Liver (tissue), 3 donors: ENCODE measurements at regions not wholly inside any gene's neighbourhood (a gene's known extent, or its start where the extent isn't known, plus 50 kb on each side); places are given as distances from the start of the nearest gene placed in this dataset.

Experiments
- FOXA1 ChIP-seq: IDR thresholded peaks from 2 replicates; pipeline ENCODE4 v1.6.1; 2016; ENCODE audit warnings: antibody characterized with exemption
- GABPA ChIP-seq, 2 donors: IDR thresholded peaks in 1 of 2; conservative IDR thresholded peaks in 1 of 2; 2 replicates each; pipeline ENCODE4 v1.6.1; 2016; ENCODE audit warnings: antibody characterized with exemption in 2 of 2, mild to moderate bottlenecking in 1 of 2, moderate library complexity in 1 of 2
- HNF4G ChIP-seq: IDR thresholded peaks from 2 replicates; pipeline ENCODE4 v1.6.1; 2016; ENCODE audit warnings: antibody characterized with exemption
- JUND ChIP-seq, 2 donors: IDR thresholded peaks; 2 replicates each; pipeline ENCODE4 v1.6.1; 2016; ENCODE audit warnings: antibody characterized with exemption in 2 of 2
- RAD21 ChIP-seq, 2 donors: IDR thresholded peaks; 2 replicates each; pipeline ENCODE4 v1.6.1; 2016; ENCODE audit warnings: antibody characterized with exemption in 2 of 2, mild to moderate bottlenecking in 2 of 2
- RXRA ChIP-seq, 2 donors: IDR thresholded peaks; 2 replicates each; pipeline ENCODE4 v1.6.1; 2017 to 2018; ENCODE audit warnings: antibody characterized with exemption in 2 of 2, mild to moderate bottlenecking in 1 of 2
- TAF1 ChIP-seq: conservative IDR thresholded peaks from 2 replicates; pipeline ENCODE4 v1.6.1; 2016; ENCODE audit warnings: antibody characterized with exemption, mild to moderate bottlenecking
- YY1 ChIP-seq: IDR thresholded peaks from 2 replicates; pipeline ENCODE4 v1.6.1; 2016; ENCODE audit warnings: antibody characterized with exemption, mild to moderate bottlenecking
- TF ChIP-seq, protein P1 (sequence below): IDR thresholded peaks from 2 replicates; pipeline ENCODE4 v1.6.1; 2016; ENCODE audit warnings: antibody characterized with exemption
- TF ChIP-seq, protein P2 (sequence below): fragments of 150-350 bp; IDR thresholded peaks from 2 replicates; pipeline ENCODE4 v1.5.1; 2017; ENCODE audit warnings: improper control_type of control experiment, low read depth, low read length; ENCODE audit not compliant: missing input control
- TF ChIP-seq, protein P3 (sequence below): IDR thresholded peaks from 2 replicates; pipeline ENCODE4 v1.6.1; 2016; ENCODE audit warnings: antibody characterized with exemption, mild to moderate bottlenecking
- TF ChIP-seq, protein P4 (sequence below): IDR thresholded peaks from 2 replicates; pipeline ENCODE4 v1.6.1; 2016; ENCODE audit warnings: antibody characterized with exemption
- TF ChIP-seq, protein P5 (sequence below): IDR thresholded peaks from 2 replicates; pipeline ENCODE4 v1.6.1; 2016; ENCODE audit warnings: antibody characterized with exemption
- donor health status: healthy.
- donor health status: healthy.

DNA sequence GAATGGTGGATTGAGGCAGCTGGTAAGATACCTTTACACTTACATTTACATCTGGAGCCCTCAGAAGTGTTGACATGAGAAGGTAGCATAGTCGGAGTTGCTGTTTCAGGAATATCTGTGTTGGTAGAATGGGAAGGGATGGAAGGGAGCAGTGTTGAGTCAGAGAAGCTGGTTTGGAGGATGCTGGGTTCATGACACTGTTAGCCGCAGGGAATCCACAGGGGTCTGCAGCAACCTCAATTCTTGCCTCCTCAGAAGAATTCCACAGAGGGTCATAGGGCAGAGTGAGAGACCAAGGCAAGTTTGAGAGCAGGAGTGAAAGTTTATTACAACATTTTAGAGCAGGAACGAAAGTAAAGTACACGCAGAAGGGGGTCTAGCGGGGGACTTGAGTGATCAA is 536.8 kb downstream of the QKI start:
- TF ChIP-seq, protein P1, sequence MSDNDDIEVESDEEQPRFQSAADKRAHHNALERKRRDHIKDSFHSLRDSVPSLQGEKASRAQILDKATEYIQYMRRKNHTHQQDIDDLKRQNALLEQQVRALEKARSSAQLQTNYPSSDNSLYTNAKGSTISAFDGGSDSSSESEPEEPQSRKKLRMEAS, result no peak
- TF ChIP-seq, protein P2, sequence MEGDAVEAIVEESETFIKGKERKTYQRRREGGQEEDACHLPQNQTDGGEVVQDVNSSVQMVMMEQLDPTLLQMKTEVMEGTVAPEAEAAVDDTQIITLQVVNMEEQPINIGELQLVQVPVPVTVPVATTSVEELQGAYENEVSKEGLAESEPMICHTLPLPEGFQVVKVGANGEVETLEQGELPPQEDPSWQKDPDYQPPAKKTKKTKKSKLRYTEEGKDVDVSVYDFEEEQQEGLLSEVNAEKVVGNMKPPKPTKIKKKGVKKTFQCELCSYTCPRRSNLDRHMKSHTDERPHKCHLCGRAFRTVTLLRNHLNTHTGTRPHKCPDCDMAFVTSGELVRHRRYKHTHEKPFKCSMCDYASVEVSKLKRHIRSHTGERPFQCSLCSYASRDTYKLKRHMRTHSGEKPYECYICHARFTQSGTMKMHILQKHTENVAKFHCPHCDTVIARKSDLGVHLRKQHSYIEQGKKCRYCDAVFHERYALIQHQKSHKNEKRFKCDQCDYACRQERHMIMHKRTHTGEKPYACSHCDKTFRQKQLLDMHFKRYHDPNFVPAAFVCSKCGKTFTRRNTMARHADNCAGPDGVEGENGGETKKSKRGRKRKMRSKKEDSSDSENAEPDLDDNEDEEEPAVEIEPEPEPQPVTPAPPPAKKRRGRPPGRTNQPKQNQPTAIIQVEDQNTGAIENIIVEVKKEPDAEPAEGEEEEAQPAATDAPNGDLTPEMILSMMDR, result no peak
- TF ChIP-seq YY1, result no peak
- no peak for TF ChIP-seq RAD21 (IDR thresholded peaks at IDR 0.05)
- TF ChIP-seq, protein P3, sequence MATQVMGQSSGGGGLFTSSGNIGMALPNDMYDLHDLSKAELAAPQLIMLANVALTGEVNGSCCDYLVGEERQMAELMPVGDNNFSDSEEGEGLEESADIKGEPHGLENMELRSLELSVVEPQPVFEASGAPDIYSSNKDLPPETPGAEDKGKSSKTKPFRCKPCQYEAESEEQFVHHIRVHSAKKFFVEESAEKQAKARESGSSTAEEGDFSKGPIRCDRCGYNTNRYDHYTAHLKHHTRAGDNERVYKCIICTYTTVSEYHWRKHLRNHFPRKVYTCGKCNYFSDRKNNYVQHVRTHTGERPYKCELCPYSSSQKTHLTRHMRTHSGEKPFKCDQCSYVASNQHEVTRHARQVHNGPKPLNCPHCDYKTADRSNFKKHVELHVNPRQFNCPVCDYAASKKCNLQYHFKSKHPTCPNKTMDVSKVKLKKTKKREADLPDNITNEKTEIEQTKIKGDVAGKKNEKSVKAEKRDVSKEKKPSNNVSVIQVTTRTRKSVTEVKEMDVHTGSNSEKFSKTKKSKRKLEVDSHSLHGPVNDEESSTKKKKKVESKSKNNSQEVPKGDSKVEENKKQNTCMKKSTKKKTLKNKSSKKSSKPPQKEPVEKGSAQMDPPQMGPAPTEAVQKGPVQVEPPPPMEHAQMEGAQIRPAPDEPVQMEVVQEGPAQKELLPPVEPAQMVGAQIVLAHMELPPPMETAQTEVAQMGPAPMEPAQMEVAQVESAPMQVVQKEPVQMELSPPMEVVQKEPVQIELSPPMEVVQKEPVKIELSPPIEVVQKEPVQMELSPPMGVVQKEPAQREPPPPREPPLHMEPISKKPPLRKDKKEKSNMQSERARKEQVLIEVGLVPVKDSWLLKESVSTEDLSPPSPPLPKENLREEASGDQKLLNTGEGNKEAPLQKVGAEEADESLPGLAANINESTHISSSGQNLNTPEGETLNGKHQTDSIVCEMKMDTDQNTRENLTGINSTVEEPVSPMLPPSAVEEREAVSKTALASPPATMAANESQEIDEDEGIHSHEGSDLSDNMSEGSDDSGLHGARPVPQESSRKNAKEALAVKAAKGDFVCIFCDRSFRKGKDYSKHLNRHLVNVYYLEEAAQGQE, result no peak
- no peak for TF ChIP-seq HNF4G
- TF ChIP-seq TAF1, result no peak
- no peak for TF ChIP-seq RXRA (IDR thresholded peaks at IDR 0.05)
- TF ChIP-seq, protein P4, sequence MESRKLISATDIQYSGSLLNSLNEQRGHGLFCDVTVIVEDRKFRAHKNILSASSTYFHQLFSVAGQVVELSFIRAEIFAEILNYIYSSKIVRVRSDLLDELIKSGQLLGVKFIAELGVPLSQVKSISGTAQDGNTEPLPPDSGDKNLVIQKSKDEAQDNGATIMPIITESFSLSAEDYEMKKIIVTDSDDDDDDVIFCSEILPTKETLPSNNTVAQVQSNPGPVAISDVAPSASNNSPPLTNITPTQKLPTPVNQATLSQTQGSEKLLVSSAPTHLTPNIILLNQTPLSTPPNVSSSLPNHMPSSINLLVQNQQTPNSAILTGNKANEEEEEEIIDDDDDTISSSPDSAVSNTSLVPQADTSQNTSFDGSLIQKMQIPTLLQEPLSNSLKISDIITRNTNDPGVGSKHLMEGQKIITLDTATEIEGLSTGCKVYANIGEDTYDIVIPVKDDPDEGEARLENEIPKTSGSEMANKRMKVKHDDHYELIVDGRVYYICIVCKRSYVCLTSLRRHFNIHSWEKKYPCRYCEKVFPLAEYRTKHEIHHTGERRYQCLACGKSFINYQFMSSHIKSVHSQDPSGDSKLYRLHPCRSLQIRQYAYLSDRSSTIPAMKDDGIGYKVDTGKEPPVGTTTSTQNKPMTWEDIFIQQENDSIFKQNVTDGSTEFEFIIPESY, result no peak
- TF ChIP-seq, protein P5, sequence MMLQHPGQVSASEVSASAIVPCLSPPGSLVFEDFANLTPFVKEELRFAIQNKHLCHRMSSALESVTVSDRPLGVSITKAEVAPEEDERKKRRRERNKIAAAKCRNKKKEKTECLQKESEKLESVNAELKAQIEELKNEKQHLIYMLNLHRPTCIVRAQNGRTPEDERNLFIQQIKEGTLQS, result no peak
- TF ChIP-seq JUND (IDR thresholded peaks at IDR 0.05), result no peak
- TF ChIP-seq FOXA1, result no peak
- no peak for TF ChIP-seq GABPA (IDR thresholded peaks at IDR 0.05 in 1 of 2, conservative IDR thresholded peaks at IDR 0.05 in 1 of 2)
